ENCODE measurements at regions not wholly inside any gene's neighbourhood (a gene's known extent, or its start where the extent isn't known, plus 50 kb on each side); places are given as distances from the start of the nearest gene placed in this dataset.

GRCh38 chrX:94089149-94089548, 415.1 kb downstream of the FAM133A start:
- H3K4me3 ChIP-seq (ENCODE audit: low read depth, low read length) = no peak overlapping the region
- TF ChIP-seq CTCF (IDR thresholded peaks at IDR 0.05; ENCODE audit: control insufficient read depth, extremely low read depth, insufficient read depth) = no peak
- no peak for DNase-seq (ENCODE audit: low read depth)

GRCh38 chrX:94097868-94098267, 423.9 kb downstream of the FAM133A start:
- no peak overlapping the region for H3K4me3 ChIP-seq (ENCODE audit: low read depth, low read length)
- no peak for TF ChIP-seq CTCF (IDR thresholded peaks at IDR 0.05; ENCODE audit: control insufficient read depth, extremely low read depth, insufficient read depth)
- no peak for DNase-seq (ENCODE audit: low read depth)

GRCh38 chrX:94107981-94108380, 434.0 kb downstream of the FAM133A start:
- DNase-seq (ENCODE audit: low read depth) = no peak
- H3K4me3 ChIP-seq (ENCODE audit: low read depth, low read length) = no peak overlapping the region
- peak; percentile 42; the same call in 1 of the 2 replicates for TF ChIP-seq CTCF (IDR thresholded peaks at IDR 0.05; ENCODE audit: control insufficient read depth, extremely low read depth, insufficient read depth)

GRCh38 chrX:94114362-94114761, 440.4 kb downstream of the FAM133A start:
- no peak overlapping the region for H3K4me3 ChIP-seq (ENCODE audit: low read depth, low read length)
- DNase-seq (ENCODE audit: low read depth) = no peak
- no peak for TF ChIP-seq CTCF (IDR thresholded peaks at IDR 0.05; ENCODE audit: control insufficient read depth, extremely low read depth, insufficient read depth)

GRCh38 chrX:94121799-94122198, 447.8 kb downstream of the FAM133A start:
- no peak for DNase-seq (ENCODE audit: low read depth)
- H3K4me3 ChIP-seq (ENCODE audit: low read depth, low read length) = no peak overlapping the region
- no peak for TF ChIP-seq CTCF (IDR thresholded peaks at IDR 0.05; ENCODE audit: control insufficient read depth, extremely low read depth, insufficient read depth)

- H3K4me3 ChIP-seq (ENCODE audit: low read depth, low read length) = no peak overlapping the region
- DNase-seq (ENCODE audit: low read depth) = no peak
- TF ChIP-seq CTCF (IDR thresholded peaks at IDR 0.05; ENCODE audit: control insufficient read depth, extremely low read depth, insufficient read depth) = no peak
Measured at GRCh38 chrX:94123062-94123461, 449.1 kb downstream of the FAM133A start.

GRCh38 chrX:94162971-94163370, 489.0 kb downstream of the FAM133A start:
- no peak for TF ChIP-seq CTCF (IDR thresholded peaks at IDR 0.05; ENCODE audit: control insufficient read depth, extremely low read depth, insufficient read depth)
- DNase-seq (ENCODE audit: low read depth) = no peak
- no peak overlapping the region for H3K4me3 ChIP-seq (ENCODE audit: low read depth, low read length)
